GM08714 (cell line): ENCODE measurements at regions not wholly inside any gene's neighbourhood (a gene's known extent, or its start where the extent isn't known, plus 50 kb on each side); places are given as distances from the start of the nearest gene placed in this dataset.
"Not testable (repeated sequence)": the region's sequence is repeated elsewhere in the genome, so short reads cannot be mapped to it uniquely, and the experiment has no call there.

ENCODE experiments used
- H3K4me3 ChIP-seq: fragments of 200-500 bp; sonication (Bioruptor generic); 2 replicates; pipeline ENCODE4 v1.5.1; 2014; ENCODE audit warnings: mild to moderate bottlenecking, low read length, inconsistent platforms
- ZNF274 ChIP-seq: IDR thresholded peaks from 2 replicates; pipeline ENCODE4 v1.6.1; 2012; ENCODE audit warnings: mild to moderate bottlenecking, low read depth, low read length

DNA sequence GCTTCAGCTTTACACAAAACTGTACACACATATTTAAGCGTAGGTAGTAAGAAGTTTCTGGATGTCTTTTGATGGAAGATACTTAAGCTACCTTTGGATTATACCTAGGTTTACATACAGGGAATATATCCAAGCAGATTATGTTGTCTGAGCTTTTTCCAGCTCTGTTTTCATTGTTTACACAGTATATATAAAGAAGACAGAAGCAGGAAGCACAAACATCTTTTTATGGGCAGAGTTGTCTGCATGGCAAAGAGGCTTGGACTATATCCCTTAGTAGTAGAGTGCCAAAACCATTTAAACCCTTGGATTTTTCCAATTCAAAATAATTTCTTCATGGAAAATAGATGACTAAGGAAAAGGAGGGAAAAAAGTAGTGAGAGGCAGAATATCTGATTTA lies 329.4 kb upstream of the AGA start:
- TF ChIP-seq ZNF274, result no peak
- no peak overlapping the region for H3K4me3 ChIP-seq

DNA sequence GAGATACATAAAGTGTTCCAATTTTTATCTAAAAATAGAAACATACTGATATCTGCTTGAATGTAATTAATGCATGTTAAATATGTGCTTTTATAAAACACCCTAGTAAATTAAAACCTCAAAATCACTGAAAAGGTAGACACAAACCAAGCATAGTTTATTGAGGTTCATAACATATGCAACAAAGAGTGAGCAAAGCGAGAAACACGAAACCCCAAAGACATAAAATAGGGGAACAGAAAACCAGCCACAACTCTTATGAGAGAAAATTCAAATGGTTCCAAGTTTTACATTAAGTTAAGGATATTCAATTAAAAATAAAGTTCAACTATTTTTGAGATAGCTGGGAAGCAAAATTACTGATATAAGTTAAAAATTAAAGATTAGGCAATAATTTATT lies 336.4 kb upstream of the AGA start:
- no peak for TF ChIP-seq ZNF274

DNA sequence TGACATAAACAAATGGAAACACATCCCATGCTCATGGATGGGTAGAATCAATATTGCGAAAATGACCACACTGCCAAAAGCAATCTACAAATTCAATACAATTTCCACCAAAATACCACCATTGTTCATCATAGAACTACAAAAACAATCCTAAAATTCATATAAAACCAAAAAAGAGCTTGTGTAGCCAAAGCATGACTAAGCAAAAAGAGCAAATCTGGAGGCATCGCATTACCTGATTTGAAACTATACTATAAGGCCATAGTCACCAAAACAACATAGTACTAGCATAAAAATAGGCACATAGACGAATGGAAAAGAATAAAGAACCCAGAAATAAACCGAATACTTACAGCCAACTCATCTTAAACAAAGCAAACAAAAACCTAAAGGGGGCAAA lies 342.8 kb upstream of the AGA start:
- TF ChIP-seq ZNF274, result no peak
- no peak overlapping the region for H3K4me3 ChIP-seq

More for the DNA sequence above, 336.4 kb upstream of the AGA start:
- no peak overlapping the region for H3K4me3 ChIP-seq

DNA sequence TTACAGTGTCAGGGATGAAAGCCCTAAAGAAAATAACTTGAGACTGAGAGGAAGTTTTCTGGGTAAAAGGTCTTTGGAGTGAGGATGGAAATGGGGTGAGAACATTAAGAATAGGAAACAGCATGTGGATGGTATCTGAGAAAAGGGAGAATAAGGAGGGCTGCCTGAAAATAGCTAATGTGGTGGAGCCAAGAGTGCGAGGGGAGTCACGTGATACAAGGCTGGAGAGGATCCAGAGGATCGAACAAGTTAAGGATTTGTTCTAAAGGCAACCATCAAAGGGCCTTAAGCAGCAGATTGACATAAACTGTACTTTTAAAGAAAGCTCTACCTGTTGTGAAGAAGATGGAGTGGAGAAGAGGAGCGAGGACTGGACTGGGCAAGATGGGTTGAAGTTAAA lies 347.4 kb upstream of the AGA start:
- H3K4me3 ChIP-seq, result no peak overlapping the region
- no peak for TF ChIP-seq ZNF274

DNA sequence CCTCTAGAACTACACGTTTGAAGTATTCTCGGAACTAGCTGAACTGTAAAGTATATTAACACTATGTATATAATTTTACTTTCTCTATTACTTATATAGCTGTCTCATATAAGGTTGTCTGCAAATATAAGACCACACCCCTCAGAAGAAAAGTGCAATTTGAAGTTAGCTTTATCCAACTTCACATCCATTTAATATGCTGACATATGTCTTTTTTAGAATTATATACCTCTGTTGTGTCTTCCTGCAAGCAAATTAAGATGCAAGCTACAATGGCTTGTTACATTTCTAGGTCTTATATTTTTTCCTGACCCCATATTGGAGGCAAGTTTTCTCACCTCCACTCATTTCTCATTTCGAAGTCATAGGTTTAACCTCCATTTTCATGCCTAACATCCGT lies 349.0 kb upstream of the AGA start:
- no peak for TF ChIP-seq ZNF274
- no peak overlapping the region for H3K4me3 ChIP-seq

DNA sequence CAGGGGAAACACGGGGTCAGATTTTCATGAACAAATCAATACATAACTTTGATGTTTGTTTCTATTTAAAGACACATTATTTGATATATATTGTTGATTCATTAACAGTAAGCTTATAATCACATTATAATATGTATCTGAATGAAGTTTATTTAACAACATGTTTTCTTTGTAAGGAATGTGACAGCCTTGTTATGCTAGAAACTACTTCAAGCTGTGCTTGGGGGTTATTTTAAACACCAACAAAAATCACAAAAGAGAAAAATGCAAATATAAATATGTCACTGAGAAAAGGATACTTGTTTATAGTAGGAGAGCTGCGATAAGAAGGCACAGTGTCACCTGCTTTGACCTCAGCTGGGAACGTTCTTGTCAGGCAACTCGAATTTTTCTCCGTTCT lies 354.6 kb upstream of the AGA start:
- no peak for TF ChIP-seq ZNF274
- no peak overlapping the region for H3K4me3 ChIP-seq

DNA sequence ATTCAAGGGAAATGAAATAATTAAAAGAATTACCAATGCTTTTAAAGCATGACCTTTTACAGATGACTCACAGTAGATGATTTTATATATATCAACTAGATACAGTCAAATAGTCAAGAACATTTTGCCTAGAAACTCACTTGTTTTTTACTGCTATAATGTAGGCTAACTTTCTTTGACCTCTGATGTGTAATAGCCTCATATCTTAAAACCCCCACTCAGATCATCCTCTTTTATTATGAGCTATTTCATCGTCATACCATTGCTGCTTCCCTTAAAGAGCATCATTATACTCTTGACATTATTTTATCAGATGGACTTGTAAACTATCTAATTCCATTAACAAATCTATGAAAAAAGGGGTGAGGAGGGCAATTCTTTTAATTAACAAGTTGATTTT lies 355.9 kb upstream of the AGA start:
- TF ChIP-seq ZNF274, result no peak

DNA sequence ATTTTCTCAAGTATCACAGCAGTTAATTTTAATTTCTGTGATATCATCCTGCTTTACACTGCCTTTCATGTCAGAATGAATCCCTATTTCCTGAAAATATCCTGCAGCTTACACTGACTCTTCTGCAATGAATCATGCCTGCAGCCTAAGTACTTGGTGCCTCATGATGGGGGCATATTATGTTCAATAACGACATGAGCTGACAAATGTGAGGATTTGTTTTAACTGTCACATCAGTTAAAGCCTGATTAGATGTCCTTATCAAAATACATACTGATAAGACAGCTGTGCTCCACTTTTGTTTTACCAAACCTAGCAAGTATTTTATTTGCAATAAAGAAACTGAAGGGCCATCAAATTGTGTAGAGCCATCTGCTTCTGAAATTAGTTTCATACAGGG lies 359.9 kb upstream of the AGA start:
- TF ChIP-seq ZNF274, result no peak
- no peak overlapping the region for H3K4me3 ChIP-seq

More for the DNA sequence above, 355.9 kb upstream of the AGA start:
- H3K4me3 ChIP-seq, result no peak overlapping the region

DNA sequence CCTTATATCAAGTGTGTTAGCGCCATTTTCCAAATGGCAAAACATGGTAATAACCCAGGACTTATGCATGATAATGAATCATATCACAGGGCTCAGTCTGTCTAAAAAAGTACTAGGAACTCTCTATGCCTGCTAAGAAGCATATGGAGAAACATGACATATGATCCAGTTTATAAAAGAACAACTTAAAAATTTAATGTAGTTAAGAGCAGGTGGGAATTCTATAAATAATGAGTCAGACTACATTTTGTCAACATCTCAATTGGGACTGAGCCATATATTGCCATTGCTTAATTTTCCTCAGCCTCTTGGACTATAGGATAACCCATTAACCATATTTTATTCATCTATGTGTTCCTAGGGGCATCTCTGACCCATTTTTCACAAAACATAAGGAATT lies 360.4 kb upstream of the AGA start:
- no peak for TF ChIP-seq ZNF274
- no peak overlapping the region for H3K4me3 ChIP-seq

DNA sequence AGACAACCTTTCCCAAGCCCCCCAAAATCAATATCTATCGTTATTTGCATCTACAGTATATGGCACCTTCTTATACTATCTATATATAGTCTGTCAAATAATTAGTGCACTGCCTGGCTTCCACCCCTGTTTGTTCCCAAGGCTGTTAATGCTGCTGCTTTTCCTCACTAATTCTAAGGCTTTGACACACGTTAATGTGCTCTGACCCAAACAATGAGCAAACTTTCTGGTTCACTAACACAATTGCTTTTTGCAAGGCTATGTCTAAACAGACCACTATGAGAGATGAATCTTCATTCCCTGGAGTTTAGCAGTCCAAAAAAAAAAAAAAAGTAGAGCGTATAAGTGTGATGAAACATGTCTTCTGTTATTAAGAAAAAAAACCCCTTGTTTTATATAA lies 360.9 kb upstream of the AGA start:
- H3K4me3 ChIP-seq, result no peak overlapping the region
- TF ChIP-seq ZNF274, result no peak

DNA sequence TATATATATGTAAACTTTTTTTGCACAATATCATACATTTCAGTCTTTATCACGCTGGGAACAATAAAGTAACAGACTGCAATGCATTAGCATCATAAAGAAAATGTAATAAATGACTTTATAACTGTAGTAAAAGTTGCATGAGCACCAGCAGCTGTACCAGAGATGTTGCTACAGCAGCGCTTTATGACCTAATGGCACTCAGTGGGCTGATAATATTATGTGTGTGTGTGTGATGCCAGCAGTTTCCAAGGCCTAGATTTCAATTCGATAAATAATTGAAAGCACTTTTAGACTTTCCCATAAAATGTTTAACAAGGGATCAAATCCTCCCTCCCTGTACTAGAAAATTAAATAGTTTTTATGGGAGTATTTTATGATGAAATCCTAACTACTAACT lies 367.6 kb upstream of the AGA start:
- TF ChIP-seq ZNF274, result no peak
- H3K4me3 ChIP-seq, result no peak overlapping the region

DNA sequence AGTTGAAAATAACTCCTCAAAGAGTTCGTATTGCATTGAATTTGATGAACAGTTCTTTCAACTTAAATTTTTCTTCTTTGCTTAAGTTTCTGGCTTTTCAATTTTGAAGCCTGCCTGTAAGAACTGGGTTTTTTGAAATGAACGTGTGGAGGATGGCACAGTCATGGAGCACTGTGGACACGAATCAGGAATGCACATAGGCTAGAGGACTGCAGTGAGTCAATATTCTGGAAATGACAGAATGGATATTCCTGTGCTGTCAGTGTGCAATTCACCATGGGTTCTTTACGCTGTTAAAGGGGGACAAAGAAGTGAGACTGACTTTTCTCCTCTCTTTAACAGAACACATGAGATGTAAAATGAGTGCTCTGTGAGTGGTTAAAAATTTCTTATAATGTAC lies 368.0 kb upstream of the AGA start:
- H3K4me3 ChIP-seq, result no peak overlapping the region
- no peak for TF ChIP-seq ZNF274

DNA sequence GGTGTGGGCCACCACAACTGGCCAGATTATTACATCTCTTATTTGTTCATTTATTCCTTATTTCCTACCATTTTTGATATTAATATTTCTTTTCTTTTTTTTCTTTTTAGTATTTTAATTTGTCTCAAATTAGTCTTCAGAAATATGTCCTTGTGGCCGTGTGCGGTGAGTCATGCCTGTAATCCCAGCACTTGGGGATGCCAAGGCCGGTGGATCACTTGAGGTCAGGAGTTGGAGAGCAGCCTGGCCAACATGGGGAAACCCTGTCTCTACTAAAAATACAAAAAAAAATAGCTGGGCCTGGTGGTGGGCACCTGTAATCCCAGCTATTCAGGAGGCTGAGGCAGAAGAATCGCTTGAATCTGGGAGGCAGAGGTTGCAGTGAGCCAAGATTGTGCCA lies 376.2 kb upstream of the AGA start:
- H3K4me3 ChIP-seq, result not testable (repeated sequence)

DNA sequence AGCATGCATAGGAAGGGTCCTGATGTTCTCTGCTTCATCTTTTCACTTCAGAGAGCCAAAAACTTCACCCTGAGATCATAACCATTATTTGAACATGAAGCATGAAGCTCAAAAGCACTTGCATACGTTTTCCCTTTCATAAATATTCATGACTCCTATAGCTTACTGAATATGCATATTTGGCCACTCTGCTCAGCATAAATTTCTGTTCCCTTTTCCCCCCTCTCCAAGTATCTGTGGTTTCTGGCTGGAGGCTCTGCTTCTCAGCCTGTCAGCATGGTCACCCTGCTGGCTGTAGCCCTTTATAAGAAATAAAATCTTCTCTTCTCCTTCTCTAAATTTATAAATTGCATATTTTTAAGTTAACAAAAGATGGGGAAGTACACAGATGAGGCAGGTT lies 384.7 kb upstream of the AGA start:
- H3K4me3 ChIP-seq, result no peak overlapping the region
- no peak for TF ChIP-seq ZNF274

DNA sequence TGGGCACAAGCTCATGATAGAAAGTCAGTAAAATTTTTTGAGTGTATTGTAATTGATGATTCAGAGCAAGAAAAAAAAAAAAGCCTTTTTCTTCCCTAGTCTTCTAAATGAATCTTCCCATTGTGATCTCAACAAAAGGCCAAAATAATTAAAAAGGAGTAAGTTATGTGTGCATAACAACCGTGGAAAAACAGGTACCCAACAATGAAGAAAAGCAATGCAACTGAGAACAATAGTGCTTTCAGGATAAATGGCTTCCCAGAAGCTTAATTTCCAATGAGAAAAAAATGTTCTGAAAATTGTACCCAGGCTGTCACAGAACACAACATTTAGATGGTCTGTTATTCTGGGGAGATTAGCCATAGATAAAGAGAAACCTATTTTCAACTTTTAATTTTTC lies 399.0 kb upstream of the AGA start:
- no peak for TF ChIP-seq ZNF274

DNA sequence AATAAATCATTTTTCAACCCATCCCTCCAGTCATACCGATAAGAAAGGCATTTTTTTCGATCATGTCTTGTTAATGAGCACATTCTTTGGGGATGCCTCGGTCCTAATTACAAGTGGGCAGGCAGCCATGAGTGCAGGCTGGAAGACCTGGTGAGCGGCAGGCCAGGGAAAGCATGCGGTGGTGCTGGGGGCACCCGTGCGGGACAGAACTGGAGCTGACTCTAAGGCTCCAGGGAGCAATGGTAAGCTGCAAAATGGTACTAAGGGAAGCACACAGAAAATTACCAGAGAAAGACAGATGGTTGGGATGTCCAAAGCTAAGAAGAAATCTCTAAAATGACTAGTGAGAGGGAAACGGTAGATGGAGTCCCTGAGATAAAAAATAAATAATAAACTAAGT lies 411.0 kb upstream of the AGA start:
- no peak for TF ChIP-seq ZNF274

More for the DNA sequence above, 399.0 kb upstream of the AGA start:
- no peak overlapping the region for H3K4me3 ChIP-seq

DNA sequence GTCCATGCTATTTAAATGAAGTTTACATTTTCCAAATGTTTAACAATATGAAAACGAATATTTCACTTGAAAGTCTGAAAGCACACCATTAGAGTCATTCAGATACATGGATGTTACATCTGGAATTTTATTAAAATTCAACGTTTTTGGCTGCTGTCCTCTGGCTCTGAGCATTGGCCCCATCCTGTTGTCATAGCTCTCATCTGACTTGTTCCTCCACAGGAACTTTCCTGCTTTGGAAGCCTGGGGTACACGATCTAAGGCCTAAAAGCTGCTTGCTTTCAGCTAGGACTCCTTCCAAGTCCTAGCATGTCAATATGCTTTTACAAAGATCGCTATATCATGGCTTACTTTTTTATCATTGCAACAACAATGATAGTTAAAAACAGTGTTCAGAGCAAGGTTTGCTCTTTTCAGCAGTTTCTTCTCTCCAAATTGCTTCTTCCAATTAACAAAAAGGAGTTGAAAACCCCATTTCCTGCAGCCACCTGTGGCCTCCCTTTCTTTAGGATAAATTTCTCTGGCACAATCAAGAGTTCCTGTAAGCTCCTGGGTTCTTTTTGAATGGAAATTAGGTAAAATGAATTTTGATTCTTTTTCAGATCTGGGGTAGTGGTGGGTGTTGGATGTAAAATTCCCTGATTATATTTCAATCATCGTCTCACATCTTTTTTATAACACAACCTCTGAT lies 413.4 kb upstream of the AGA start:
- no peak overlapping the region for H3K4me3 ChIP-seq
- TF ChIP-seq ZNF274, result no peak

More for the DNA sequence above, 411.0 kb upstream of the AGA start:
- H3K4me3 ChIP-seq, result no peak overlapping the region
